GM12878 (cell line): ENCODE measurements at regions not wholly inside any gene's neighbourhood (a gene's known extent, or its start where the extent isn't known, plus 50 kb on each side); places are given as distances from the start of the nearest gene placed in this dataset.

ENCODE experiments used
- POLR2A ChIP-seq: IDR thresholded peaks from 2 replicates; pipeline ENCODE4 v1.6.1; 2011; ENCODE audit warnings: low read depth, mild to moderate bottlenecking, low read length
- SMC3 ChIP-seq: IDR thresholded peaks from 2 replicates; pipeline ENCODE4 v1.6.1; 2011; ENCODE audit warnings: low read length, improper control_type of control experiment, borderline replicate concordance
- TF ChIP-seq, protein P1 (sequence below): IDR thresholded peaks from 2 replicates; pipeline ENCODE4 v1.6.1; 2012; ENCODE audit warnings: mild to moderate bottlenecking, low read depth, low read length

DNA sequence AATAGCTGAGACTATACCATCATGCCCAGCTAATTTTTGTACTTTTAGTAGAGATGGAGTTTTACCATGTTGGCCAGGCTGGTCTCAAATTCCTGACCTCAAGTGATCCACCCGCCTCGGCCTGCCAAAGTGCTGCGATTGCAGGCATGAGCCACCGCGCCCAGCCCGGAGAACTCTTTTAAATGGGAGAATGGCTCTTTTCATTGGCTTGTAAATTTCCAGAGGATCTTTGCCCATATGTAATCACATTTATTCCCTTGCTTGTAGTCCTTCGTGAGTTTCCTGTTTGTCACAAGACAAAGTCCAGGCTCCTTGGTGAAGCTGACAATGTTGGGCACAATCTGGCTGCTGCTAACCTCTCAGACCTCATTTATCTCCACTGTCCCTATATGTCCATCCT is 135.1 kb downstream of the CEP57L1 start:
- no peak for TF ChIP-seq POLR2A
- TF ChIP-seq, protein P1, sequence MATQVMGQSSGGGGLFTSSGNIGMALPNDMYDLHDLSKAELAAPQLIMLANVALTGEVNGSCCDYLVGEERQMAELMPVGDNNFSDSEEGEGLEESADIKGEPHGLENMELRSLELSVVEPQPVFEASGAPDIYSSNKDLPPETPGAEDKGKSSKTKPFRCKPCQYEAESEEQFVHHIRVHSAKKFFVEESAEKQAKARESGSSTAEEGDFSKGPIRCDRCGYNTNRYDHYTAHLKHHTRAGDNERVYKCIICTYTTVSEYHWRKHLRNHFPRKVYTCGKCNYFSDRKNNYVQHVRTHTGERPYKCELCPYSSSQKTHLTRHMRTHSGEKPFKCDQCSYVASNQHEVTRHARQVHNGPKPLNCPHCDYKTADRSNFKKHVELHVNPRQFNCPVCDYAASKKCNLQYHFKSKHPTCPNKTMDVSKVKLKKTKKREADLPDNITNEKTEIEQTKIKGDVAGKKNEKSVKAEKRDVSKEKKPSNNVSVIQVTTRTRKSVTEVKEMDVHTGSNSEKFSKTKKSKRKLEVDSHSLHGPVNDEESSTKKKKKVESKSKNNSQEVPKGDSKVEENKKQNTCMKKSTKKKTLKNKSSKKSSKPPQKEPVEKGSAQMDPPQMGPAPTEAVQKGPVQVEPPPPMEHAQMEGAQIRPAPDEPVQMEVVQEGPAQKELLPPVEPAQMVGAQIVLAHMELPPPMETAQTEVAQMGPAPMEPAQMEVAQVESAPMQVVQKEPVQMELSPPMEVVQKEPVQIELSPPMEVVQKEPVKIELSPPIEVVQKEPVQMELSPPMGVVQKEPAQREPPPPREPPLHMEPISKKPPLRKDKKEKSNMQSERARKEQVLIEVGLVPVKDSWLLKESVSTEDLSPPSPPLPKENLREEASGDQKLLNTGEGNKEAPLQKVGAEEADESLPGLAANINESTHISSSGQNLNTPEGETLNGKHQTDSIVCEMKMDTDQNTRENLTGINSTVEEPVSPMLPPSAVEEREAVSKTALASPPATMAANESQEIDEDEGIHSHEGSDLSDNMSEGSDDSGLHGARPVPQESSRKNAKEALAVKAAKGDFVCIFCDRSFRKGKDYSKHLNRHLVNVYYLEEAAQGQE, result no peak
- TF ChIP-seq SMC3, result no peak
